HCT116 (cell line): ENCODE measurements at regions not wholly inside any gene's neighbourhood (a gene's known extent, or its start where the extent isn't known, plus 50 kb on each side); places are given as distances from the start of the nearest gene placed in this dataset.

ENCODE experiments used
- ATAC-seq: fragments of 200-7000 bp; cut with Tn5 transposase; 2 replicates; pipeline ENCODE4 v1.9.1; 2020; ENCODE audit warnings: mild to moderate bottlenecking, moderate library complexity
- BruUV-seq: library from RNA; stranded (reverse); fragments of 400-500 nt; replicated peaks from 2 replicates; lab custom pipeline; 2021; lab: Mats Ljungman, UMichigan
- CTCF ChIA-PET: fragments of 300-600 bp; sonication (Branson Sonifier 250); formaldehyde crosslinking; loops from one replicate; lab custom pipeline; 2021; ENCODE audit warnings: antibody characterized with exemption; lab: Charles Lee
- POLR2A ChIA-PET: fragments of 300-600, 350-600 bp; sonication (Branson Sonifier 250); formaldehyde crosslinking; loops from one replicate; lab custom pipeline; 2021; ENCODE audit warnings: antibody characterized with exemption; lab: Charles Lee
- RAD21 ChIA-PET, 2 experiments: fragments of 300-600 bp; sonication (Branson Sonifier 250); formaldehyde crosslinking; loops; one replicate each; lab custom pipeline; 2023; ENCODE audit warnings: low total read pairs in 2 of 2; ENCODE audit not compliant: uncharacterized antibody in 2 of 2, unreplicated experiment in 2 of 2, low non-redundant PET in 1 of 2; lab: Charles Lee
- DNase-seq: peaks from one replicate; pipeline ENCODE4 v3.0.0-alpha.2; 2010; ENCODE audit warnings: low read depth, low spot score
- H2AFZ ChIP-seq: fragments of 200-600 bp; shearing (Covaris generic), sonication (generic); 2 replicates; pipeline ENCODE4 v1.6.1; 2017; ENCODE audit warnings: low read depth, mixed run types, mixed read lengths, antibody characterized with exemption, low read length; ENCODE audit not compliant: poor library complexity, severe bottlenecking
- H3K27ac ChIP-seq: 2 replicates; pipeline ENCODE4 v1.5.1; 2012; ENCODE audit warnings: low read depth, low read length
- H3K27me3 ChIP-seq: fragments of 200-600 bp; sonication (generic); 2 replicates; pipeline ENCODE4 v1.6.1; 2016; ENCODE audit warnings: mixed run types, low read length, mixed read lengths; ENCODE audit not compliant: insufficient read depth
- H3K36me3 ChIP-seq, 2 experiments: fragments of 200-500 bp in 1 of 2; fragments of 200-600 bp in 1 of 2; sonication (Bioruptor generic) in 1 of 2; sonication (generic) in 1 of 2; 2 replicates each; pipeline versions ENCODE4 v1.5.1 to v1.6.1; 2014 to 2016; ENCODE audit warnings: low read length in 2 of 2, inconsistent platforms in 1 of 2, mixed read lengths in 1 of 2, mixed run types in 1 of 2; ENCODE audit not compliant: insufficient read depth in 2 of 2, control insufficient read depth in 1 of 2
- H3K4me1 ChIP-seq, 2 experiments: fragments of 200-600 bp in 1 of 2; sonication (generic) in 1 of 2; 2 replicates each; pipeline versions ENCODE4 v1.5.1 to v1.6.1; 2012 to 2017; ENCODE audit warnings: low read length in 2 of 2, inconsistent platforms in 1 of 2, mild to moderate bottlenecking in 1 of 2, mixed read lengths in 1 of 2, mixed run types in 1 of 2, moderate library complexity in 1 of 2; ENCODE audit not compliant: insufficient read depth in 2 of 2, control insufficient read depth in 1 of 2
- H3K4me2 ChIP-seq: fragments of 200-600 bp; sonication (generic); 2 replicates; pipeline ENCODE4 v1.6.1; 2017; ENCODE audit warnings: mixed run types, low read length, mixed read lengths
- H3K4me3 ChIP-seq, 2 experiments: fragments of 200-600 bp in 1 of 2; sonication (generic) in 1 of 2; replicated peaks in 1 of 2; 2 replicates each; pipeline ENCODE4 v1.5.1; 2011 to 2016; ENCODE audit warnings: low read length in 2 of 2, control low read depth in 1 of 2, low read depth in 1 of 2, mild to moderate bottlenecking in 1 of 2, mixed read lengths in 1 of 2, mixed run types in 1 of 2
- H3K79me2 ChIP-seq: fragments of 200-600 bp; sonication (generic); 2 replicates; pipeline ENCODE4 v1.6.1; 2017; ENCODE audit warnings: mild to moderate bottlenecking, mixed run types, low read length, moderate library complexity, mixed read lengths; ENCODE audit not compliant: insufficient read depth
- H3K9ac ChIP-seq: fragments of 200-600 bp; sonication (generic); 2 replicates; pipeline ENCODE4 v1.6.1; 2016; ENCODE audit warnings: low read length, mixed read lengths
- H3K9me2 ChIP-seq: fragments of 200-600 bp; sonication (generic), shearing (Covaris generic); 2 replicates; pipeline ENCODE4 v1.6.1; 2017; ENCODE audit warnings: mixed run types, mild to moderate bottlenecking, moderate library complexity; ENCODE audit not compliant: insufficient read depth
- H3K9me3 ChIP-seq, 2 experiments: fragments of 200-500 bp in 1 of 2; fragments of 200-600 bp in 1 of 2; sonication (Bioruptor generic) in 1 of 2; sonication (generic) in 1 of 2; 2 replicates each; pipeline ENCODE4 v1.6.1; 2014 to 2017; ENCODE audit warnings: low read length in 2 of 2, mixed read lengths in 2 of 2, inconsistent platforms in 1 of 2, low read depth in 1 of 2, mild to moderate bottlenecking in 1 of 2, mixed run types in 1 of 2, moderate library complexity in 1 of 2; ENCODE audit not compliant: control insufficient read depth in 1 of 2, insufficient read depth in 1 of 2
- H4K20me1 ChIP-seq: fragments of 200-600 bp; sonication (generic), shearing (Covaris generic); 2 replicates; pipeline ENCODE4 v1.6.1; 2017; ENCODE audit warnings: mixed run types, mild to moderate bottlenecking, moderate library complexity; ENCODE audit not compliant: insufficient read depth
- ATF3 ChIP-seq: IDR thresholded peaks from 2 replicates; pipeline ENCODE4 v1.6.1; 2012
- CEBPB ChIP-seq: IDR thresholded peaks from 2 replicates; pipeline ENCODE4 v1.6.1; 2012; ENCODE audit warnings: low read depth
- EGR1 ChIP-seq: IDR thresholded peaks from 2 replicates; pipeline ENCODE4 v1.6.1; 2012; ENCODE audit warnings: low read depth
- ELF1 ChIP-seq: IDR thresholded peaks from 2 replicates; pipeline ENCODE4 v1.6.1; 2012; ENCODE audit warnings: low read depth, borderline replicate concordance
- EZH2 ChIP-seq: fragments of 200-600 bp; sonication (generic); IDR thresholded peaks from 2 replicates; pipeline ENCODE4 v1.6.1; 2017; ENCODE audit warnings: antibody characterized with exemption, mixed run types
- FOSL1 ChIP-seq: IDR thresholded peaks from 2 replicates; pipeline ENCODE4 v1.6.1; 2012; ENCODE audit warnings: low read depth
- POLR2AphosphoS5 ChIP-seq: IDR thresholded peaks from 2 replicates; pipeline ENCODE4 v1.6.1; 2011; ENCODE audit warnings: mild to moderate bottlenecking, low read depth, low read length, moderate library complexity
- RAD21 ChIP-seq: IDR thresholded peaks from 2 replicates; pipeline ENCODE4 v1.6.1; 2012; ENCODE audit warnings: low read depth, mild to moderate bottlenecking
- SP1 ChIP-seq: IDR thresholded peaks from 2 replicates; pipeline ENCODE4 v1.6.1; 2012; ENCODE audit warnings: low read depth
- SRF ChIP-seq: IDR thresholded peaks from 2 replicates; pipeline ENCODE4 v1.6.1; 2012; ENCODE audit warnings: low read depth
- TCF7L2 ChIP-seq: IDR thresholded peaks from 2 replicates; pipeline ENCODE4 v1.7.0; 2011; ENCODE audit warnings: borderline replicate concordance, inconsistent platforms; ENCODE audit not compliant: insufficient read depth, insufficient read length; ENCODE audit errors: extremely low read depth
- ZFX ChIP-seq: fragments of 450-650 bp; IDR thresholded peaks from 2 replicates; pipeline ENCODE4 v1.6.1; 2017
- ZNF274 ChIP-seq: fragments of 200-500 bp; sonication (Bioruptor generic); IDR thresholded peaks from 2 replicates; pipeline ENCODE4 v1.6.1; 2014; ENCODE audit warnings: mild to moderate bottlenecking, low read depth, low read length, inconsistent platforms
- intact Hi-C: fragments of 100-400 bp; cut with micrococcal nuclease; formaldehyde crosslinking; loops from 2 replicates; pipeline ENCODE4 v1.10.0; 2022
- TF ChIP-seq, protein P1 (sequence below): IDR thresholded peaks from 2 replicates; pipeline ENCODE4 v1.6.1; 2011; ENCODE audit warnings: mild to moderate bottlenecking, low read length, moderate library complexity; ENCODE audit not compliant: insufficient replicate concordance; ENCODE audit errors: extremely low read depth

- BruUV-seq = no TSS peak
- Histone ChIP-seq H3K4me2 (no peak overlapping the region), H3K4me1 (no peaks in the 10 kb centered on the region), H3K79me2 (no peaks in the 10 kb centered on the region), H3K4me3 (no peak overlapping the region), H3K27ac (no peak overlapping the region), H3K9me2 (no peaks in the 10 kb centered on the region), H2AFZ (no peak overlapping the region), H3K27me3 (no peaks in the 10 kb centered on the region), H3K36me3 (no peaks in the 10 kb centered on the region), H4K20me1 (no peaks in the 10 kb centered on the region), H3K9ac (no peak overlapping the region), H3K9me3 (peaks cover 0 to 7% of the 10 kb centered on the region in 2 experiments; a peak in 1 of 4 replicates)
- POLR2A ChIA-PET = no interaction called here
- CTCF ChIA-PET = no interaction called here
- intact Hi-C loops = no loop called here
- no peak for DNase-seq
- no peak for ATAC-seq
- RAD21 ChIA-PET = no interaction called here
- TF ChIP-seq FOSL1 = no peak
- TF ChIP-seq POLR2AphosphoS5 = no peak
- TF ChIP-seq ATF3 = no peak
- TF ChIP-seq TCF7L2 = no peak
- no peak for TF ChIP-seq CEBPB
- TF ChIP-seq ZNF274 = no peak
- no peak for TF ChIP-seq ELF1
- TF ChIP-seq EZH2 = no peak
- TF ChIP-seq EGR1 = no peak
- TF ChIP-seq SRF = no peak
- no peak for TF ChIP-seq SP1
- no peak for TF ChIP-seq RAD21
- TF ChIP-seq, protein P1, sequence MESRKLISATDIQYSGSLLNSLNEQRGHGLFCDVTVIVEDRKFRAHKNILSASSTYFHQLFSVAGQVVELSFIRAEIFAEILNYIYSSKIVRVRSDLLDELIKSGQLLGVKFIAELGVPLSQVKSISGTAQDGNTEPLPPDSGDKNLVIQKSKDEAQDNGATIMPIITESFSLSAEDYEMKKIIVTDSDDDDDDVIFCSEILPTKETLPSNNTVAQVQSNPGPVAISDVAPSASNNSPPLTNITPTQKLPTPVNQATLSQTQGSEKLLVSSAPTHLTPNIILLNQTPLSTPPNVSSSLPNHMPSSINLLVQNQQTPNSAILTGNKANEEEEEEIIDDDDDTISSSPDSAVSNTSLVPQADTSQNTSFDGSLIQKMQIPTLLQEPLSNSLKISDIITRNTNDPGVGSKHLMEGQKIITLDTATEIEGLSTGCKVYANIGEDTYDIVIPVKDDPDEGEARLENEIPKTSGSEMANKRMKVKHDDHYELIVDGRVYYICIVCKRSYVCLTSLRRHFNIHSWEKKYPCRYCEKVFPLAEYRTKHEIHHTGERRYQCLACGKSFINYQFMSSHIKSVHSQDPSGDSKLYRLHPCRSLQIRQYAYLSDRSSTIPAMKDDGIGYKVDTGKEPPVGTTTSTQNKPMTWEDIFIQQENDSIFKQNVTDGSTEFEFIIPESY = no peak
- no peak for TF ChIP-seq ZFX
These were observed 578.7 kb upstream of the SEL1L start for GRCh38 chr14:82112210-82112839.
